B cell (primary cell): ENCODE measurements at regions not wholly inside any gene's neighbourhood (a gene's known extent, or its start where the extent isn't known, plus 50 kb on each side); places are given as distances from the start of the nearest gene placed in this dataset.

Experiments
- EZH2 ChIP-seq: IDR thresholded peaks from 2 replicates; pipeline ENCODE4 v1.6.1; 2012; ENCODE audit warnings: borderline replicate concordance, low read depth, mild to moderate bottlenecking, moderate library complexity, low read length; ENCODE audit not compliant: insufficient read depth, poor library complexity, severe bottlenecking
- TF ChIP-seq, protein P1 (sequence below): fragments of 200-600 bp; IDR thresholded peaks from one replicate; pipeline ENCODE4 v1.8.0; 2022; ENCODE audit warnings: antibody characterized with exemption, mild to moderate bottlenecking

DNA sequence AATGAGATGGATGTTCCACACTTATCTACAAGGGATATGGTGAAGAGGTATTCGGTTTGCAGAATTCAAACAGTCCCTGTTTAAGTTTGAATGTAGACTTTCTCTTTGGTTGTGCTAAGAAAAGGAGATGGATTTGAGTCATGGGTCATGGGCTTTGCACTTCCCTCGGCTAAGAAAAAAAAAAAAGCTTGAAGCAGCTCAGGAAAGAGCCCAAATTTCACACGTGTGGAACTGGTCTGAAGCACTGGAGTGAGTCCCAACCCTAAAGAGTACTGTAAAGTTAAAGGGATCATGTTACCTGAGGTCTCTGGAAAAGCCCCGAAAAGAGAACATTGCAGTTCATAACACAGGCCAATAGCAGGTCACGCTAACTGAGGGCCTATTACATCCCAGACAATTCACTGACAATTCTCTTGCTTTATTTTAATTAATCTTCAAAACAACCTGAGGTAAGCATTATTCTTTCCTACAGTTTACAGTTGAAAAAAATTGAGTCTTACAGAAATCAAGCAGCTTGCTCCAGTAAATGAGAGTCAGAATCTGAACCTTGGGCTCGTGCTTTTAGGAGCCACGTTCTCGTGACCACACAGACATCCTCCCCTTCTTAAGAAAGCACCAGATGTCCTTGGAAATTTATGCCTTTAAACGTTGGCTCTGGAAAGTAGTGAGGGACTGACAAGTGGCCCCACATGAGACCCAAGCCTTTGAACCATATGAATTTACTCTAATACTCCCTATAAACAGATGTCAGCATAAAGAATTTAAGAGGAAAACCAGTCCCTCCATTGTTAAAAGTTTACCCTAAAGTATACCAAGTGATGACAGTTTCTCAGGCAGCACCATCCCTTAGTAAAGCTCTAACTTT, 89.3 kb downstream of the MAD2L1 start:
- TF ChIP-seq, protein P1, sequence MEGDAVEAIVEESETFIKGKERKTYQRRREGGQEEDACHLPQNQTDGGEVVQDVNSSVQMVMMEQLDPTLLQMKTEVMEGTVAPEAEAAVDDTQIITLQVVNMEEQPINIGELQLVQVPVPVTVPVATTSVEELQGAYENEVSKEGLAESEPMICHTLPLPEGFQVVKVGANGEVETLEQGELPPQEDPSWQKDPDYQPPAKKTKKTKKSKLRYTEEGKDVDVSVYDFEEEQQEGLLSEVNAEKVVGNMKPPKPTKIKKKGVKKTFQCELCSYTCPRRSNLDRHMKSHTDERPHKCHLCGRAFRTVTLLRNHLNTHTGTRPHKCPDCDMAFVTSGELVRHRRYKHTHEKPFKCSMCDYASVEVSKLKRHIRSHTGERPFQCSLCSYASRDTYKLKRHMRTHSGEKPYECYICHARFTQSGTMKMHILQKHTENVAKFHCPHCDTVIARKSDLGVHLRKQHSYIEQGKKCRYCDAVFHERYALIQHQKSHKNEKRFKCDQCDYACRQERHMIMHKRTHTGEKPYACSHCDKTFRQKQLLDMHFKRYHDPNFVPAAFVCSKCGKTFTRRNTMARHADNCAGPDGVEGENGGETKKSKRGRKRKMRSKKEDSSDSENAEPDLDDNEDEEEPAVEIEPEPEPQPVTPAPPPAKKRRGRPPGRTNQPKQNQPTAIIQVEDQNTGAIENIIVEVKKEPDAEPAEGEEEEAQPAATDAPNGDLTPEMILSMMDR = no peak
- TF ChIP-seq EZH2 = no peak
